ENCODE measurements at regions not wholly inside any gene's neighbourhood (a gene's known extent, or its start where the extent isn't known, plus 50 kb on each side); places are given as distances from the start of the nearest gene placed in this dataset.

DNA sequence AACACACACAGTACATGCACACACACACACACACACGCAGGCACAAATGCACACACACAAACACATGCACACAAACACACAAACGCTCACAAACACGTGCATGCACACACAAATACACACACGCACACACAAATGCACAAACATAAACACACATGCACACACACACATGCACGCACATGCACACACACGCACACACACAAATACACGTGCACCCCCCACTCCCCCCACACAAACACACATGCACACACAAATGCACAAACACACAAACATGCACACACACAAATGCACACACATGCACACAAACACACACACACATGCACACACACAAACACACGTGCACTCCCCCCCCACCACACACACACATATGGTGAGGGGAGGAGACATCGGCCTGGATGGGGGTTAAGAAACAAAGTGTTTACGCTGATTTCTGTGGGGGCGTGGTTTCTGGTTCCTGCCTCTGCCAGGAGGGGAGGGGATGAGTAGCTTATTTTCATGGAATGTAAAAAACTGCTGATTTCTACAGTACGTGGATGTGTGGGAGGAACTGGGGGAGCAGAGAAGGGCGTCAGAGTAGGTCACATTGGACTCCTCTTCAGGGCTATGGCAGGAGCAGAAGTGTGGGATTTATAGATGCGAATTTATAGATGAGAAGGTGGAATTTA lies 607.2 kb downstream of the QKI start:
- no peak for DNase-seq (ENCODE audit: low read depth)

DNA sequence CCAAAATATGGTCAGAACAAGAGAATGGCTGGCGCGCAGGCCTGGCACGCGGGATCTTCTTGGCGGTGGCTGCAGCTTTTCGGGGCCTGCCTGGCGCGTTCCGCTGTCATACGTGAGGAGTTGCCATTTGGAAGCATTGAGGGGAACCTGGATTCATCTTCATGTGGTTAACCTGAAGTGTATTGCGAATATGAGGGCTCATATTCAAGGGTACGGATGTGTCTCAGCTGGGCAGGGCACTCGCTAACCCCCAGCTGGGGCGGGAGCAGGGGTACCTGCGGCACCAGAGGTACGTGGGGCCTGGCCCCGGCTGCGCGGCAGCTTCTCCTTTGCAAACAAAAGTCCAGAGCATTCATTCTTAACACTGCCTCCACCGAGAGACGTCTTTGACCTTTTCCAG lies 605.6 kb downstream of the QKI start:
- no peak for DNase-seq (ENCODE audit: low read depth)

DNA sequence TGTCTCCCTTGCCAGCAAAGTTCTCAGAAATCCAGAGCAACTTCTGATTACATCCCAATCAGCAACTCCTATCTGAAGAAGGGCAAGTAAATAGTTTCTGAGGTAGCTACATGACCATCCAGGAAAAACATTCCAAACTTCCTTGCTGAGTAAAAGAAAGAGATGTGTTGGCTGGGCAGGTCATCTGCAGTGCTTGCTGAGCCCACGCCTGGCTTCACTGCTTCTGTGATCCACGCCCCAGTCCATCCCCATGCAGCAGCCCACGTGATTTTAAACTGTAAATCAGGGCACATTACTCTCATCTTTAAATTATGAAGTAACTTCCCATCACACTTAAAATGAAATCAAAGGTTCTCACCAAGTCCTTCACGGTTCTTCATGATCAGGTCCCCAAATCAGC lies 603.6 kb downstream of the QKI start:
- no peak for DNase-seq (ENCODE audit: low read depth)

DNA sequence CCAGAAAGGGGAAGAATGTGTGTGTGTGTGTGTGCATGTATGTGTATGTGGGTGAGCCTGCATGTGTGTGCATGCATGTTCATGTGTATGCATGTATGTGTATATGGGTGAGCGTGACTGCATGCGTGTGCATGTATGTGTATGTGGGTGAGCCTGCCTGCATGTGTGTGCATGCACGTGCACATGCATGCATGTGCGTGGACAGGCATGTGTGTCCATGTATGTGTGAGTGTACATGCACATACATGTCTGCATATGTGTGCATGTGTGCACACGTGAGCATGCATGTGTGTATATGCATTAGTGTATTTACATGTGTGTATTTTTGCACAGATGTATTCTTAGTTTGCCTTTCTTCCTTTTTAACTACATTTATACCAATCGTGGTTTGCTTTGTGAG lies 601.5 kb downstream of the QKI start:
- DNase-seq (ENCODE audit: low read depth), result peak; percentile 2

DNA sequence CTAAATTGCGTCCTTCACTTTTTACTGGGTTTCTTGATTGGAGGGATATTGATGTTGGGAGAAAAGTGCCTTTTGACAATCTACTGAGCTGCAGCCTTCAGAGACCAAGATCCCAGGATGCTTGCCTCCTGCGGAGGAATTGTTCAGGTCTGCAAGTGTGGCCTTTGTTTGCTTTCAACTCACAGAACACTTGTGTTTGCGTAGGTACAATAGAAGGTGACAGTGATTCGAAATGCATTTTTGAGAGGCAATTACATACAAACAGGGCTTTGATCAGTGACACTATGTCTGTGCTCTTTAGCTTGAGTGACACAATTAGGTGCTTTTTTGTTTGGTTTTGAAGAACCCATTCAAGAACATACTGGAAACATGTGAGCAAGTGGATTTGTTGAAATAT lies 600.6 kb downstream of the QKI start:
- DNase-seq (ENCODE audit: low read depth), result no peak

DNA sequence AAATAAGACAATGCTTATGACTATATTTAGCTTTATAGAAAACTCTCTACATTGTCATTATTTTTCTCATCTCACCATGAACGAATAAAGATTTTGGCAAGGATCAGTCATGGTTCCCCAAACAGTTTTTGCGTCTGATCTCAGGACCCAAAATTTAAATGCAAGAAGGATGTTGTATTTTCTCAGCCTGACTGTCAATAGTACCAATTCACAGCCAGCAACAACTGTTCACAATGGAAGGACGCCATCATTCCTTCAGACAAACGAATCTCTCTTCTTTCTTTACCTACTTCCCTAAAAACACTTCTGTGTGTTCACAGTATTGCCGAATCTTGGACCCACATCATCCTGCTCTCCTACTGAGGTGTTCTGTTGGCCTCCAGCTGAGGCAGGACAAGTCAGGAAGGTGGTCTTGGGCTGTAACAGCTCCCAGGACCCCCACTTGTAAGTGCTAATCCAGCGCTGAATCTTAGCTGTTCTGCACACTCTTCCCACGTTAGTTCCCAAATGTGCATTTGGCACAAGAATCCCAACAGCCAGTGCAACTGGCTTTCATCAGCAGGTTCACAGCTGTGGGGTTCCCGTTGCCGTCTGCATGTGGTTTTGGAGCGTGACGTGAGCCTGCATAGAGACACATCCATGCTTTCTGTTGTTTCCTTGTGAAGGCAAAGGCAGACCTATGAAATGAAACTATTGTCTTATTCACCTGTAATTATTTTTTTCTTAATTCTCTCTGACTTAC lies 600.0 kb downstream of the QKI start:
- DNase-seq (ENCODE audit: low read depth), result no peak

DNA sequence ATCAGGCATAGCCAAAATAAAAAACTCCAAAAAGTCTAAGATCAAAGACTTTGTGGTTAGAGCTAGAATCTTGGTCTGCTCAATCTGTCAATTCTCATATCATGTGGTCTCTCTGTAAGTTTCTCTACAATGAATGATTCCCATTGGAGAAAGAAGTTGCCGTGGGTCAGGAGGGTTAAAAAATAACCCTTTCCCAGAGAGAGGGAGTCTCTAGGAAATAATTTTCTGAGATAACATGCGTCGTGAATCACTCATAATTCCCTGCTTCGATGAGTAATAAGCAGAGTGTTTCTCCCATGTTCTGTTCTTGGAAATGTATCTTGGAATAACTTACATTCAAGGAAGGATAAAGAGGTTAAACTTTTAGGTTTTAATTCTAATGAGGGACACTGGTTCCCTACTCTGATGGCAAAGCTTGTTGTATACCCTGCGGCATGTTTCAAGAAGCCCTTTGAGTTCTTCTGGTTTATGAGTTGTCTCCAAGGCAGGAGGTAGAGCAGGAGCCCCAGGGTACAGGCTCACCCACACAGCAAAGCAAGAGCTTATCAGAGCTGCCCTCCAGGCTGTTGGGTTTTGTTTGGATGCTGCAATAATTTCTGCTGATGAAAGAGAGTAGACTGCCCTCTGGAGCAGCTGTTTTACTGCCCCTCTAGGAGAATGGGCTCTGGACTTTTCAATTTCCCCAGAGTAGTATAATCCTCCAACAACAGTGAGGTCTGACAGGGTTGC lies 599.1 kb downstream of the QKI start:
- no peak for DNase-seq (ENCODE audit: low read depth)

DNA sequence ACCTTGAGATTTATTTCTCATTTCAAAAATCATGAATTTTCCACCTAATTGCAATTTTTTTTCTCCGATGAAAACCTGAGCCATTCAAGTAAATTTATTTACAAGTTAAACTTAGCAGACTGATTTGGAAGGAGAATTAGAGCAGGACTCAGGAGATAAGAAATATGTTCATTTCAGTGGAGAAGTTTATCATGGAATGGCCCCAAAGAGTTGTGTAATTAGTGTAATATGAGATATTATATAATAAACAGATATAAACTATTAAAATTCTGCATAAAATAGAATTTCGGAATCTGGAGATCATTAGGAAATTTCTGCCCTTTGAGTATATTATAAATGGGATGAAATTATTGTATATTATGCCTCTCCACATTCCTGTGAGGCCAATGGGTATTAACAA lies 596.8 kb downstream of the QKI start:
- no peak for DNase-seq (ENCODE audit: low read depth)

DNA sequence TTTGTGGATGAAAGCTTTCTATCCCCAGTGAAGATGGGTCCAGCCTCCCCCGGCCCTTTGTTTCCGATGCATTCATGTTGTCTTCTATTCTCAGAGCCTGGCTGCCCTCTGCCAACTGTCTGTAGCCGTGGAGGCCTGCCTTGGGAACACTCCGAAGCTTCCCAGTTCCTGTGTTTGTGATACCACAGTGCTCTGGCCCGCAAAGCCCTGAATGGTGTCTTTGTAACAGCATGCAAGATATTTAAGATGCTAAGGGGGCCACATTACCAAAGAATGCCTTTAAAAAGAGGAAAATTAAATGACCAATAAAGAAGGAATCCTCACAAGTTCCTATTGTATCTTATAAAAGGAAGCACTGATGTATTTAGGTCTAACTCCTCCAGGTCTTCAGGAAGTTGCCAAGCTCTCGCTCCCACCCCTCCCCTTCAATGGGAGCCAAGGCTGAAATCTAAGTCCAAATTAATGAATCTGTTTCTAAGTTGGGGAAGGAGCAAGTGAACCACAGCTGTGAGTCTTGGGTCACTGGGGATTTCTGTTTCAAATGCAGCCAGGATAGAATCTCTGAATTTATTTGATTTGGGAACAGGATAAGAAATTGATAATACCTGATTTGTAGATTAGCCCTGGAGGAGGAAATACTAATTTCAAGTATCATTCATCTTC lies 596.1 kb downstream of the QKI start:
- no peak for DNase-seq (ENCODE audit: low read depth)

DNA sequence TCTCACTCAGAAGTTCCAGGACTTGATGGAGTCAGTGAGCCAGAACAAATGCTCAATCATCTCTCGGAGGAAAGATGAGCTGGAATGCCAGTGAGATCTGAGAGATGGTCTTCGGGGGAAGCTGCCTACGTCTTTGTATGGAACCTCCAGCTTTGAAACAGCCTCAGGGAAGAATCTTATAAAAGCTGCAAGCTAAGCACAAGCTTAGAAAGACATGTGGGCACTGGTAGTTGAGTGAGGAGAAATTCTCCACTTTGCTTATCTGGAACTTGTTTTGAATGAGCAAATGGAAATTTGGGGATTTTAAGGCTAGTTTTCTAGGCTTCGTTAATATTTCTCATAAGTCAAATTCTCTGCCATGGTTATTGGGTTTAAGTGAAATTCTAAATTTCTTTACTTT lies 594.4 kb downstream of the QKI start:
- DNase-seq (ENCODE audit: low read depth), result no peak

DNA sequence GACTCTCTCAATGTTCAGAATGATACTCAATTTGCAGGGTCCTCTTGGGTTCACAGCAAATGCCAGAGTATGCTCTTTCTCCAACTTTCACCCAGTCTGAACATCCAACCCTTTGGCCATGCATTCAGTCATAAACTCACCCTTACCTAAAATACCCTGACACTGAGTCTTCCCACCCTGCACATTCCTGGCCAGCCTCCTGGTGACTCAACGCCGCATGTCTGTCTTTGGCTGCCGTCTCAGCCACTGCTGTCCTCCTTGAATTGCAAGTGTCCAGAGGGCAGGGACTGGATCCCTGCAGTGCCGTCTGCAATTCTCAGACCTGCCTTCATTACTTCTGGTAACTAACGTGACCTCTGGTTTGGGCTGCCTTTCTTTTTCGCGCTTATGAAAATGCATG lies 593.4 kb downstream of the QKI start:
- no peak for DNase-seq (ENCODE audit: low read depth)

DNA sequence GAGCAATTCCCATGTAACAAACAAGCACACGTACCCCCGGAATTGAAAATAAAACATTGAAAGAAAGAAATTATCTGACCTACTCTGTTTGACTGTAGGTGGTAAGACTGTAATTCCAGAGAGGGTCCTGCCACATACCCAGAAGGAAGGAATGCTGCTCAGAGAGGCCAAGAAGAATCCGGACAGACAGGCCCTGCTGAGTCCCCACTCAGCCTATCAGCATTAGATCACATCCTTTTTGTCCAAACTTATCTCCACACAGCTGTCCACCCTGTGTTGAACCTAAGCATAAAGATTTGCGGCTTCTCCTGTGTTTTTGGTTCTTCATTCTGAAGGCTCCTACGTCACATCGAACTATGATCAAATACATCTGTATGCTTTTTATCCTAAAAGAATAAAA lies 591.9 kb downstream of the QKI start:
- no peak for DNase-seq (ENCODE audit: low read depth)

DNA sequence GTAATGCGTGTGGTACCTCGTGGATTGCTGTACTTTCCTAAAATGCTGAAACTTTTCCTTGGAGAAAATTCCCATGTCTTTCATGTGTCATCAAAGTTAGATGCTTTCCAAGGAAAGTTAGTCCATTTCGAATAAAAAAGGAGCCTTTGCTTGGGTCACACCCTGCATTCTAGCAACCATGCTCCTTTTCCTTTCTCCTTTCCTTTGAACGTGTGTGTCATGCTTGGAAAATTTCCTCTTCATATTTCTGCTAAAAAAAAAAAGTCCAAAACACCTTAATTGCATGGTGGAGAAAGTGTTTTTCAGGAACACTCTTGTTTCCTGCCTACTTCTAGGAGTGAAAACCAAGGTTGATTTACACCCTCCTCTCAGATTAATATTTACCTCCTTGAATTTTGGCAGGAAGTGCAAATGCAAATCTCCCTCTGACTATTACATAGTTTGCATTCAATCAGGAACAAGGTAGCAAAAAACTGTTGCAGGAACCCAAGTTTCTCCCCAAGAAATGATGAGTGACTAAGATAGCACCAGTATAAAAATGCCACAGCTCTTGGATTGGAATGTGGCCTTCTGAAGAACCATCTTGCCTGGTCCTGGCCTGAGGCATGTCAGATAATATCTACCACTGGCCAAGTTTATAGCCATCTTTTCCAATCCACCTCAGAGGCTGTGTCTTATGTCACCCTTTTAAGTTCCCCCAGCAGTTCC lies 590.6 kb downstream of the QKI start:
- no peak for DNase-seq (ENCODE audit: low read depth)

DNA sequence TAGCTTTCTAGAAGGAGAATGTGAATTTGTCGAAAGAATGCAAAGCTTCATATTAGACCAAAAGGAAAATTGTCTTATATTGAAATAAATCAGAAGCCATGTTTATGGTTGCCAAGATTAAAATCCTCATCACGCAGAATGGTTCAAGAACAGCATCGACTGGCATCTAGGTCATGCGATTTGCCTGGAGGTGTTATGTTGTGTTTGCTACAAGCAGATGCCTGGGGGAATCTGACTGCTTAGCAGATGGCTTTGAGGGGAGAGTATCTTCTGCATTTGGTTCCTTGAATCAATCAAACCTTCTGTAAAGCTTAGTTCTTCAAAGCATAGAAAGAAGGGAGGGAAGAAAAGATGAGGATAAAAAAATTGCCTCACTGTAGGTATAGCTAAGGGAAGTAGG lies 585.8 kb downstream of the QKI start:
- no peak for DNase-seq (ENCODE audit: low read depth)

DNA sequence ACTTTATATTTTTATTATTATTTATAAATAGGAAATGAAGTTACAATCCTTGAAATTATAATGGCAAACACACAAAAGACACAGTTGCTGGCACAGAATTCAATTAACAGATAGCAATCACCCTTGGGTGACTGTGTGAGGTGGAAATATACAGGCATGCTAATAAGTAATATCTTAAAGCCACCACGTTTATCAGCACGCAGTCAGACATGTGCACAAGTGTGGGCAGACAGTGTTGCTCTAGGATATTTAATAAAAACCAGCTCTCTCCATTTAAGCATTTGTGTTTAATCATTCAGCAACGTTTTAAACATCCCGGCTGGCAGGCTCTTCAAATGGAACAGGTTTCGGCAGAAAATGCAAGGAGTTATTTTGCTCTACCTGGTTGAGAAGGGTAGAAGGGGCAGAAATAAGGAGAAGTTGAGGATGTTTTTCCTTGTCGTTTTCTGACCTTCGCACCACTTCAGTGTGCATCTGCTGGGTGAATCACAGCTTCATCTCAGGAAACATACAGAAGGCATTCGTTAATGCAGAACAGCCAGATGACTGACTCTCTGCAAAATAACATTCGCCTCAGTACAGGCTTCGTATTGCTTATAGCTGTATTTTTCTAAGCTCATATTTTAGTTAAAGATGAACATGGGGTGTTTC lies 585.1 kb downstream of the QKI start:
- DNase-seq (ENCODE audit: low read depth), result no peak

DNA sequence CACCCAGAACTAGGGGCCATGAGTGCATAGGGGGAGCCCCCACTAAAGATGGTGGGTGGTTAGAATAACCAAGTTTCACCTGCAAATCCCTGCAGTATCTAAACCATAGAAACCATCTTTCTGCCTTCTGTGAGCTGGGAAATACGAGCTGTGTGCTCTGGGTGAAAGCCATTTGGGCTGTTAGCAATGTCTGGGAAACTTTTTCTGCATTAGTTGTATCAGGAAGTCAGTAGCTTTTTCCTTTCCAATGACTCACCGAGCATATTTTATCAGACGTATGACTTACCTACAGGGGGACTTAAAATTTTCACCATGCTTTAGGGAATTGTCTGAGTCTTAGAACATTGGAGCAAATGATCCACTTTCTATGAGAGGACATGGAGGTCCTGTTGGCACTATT lies 584.0 kb downstream of the QKI start:
- no peak for DNase-seq (ENCODE audit: low read depth)

DNA sequence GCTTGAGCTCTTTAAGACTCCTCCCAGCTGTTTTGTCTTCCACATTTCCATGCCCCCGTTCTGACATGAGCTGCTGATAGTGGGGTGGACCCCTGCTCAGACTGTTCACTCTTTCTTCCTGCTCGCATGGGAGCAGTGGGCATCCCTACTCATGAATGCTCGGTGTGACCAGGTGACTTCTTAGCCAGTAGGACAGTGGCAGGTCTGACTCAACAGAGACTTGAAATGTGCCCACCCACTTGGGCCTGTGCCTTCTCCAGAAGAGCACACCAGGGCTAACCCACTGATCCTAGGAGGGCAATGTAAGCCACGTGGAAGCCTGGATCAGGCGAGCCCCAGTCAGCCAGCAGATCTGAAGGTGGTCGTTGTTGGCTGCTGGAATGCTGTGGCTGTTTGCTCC lies 582.0 kb downstream of the QKI start:
- DNase-seq (ENCODE audit: low read depth), result no peak

DNA sequence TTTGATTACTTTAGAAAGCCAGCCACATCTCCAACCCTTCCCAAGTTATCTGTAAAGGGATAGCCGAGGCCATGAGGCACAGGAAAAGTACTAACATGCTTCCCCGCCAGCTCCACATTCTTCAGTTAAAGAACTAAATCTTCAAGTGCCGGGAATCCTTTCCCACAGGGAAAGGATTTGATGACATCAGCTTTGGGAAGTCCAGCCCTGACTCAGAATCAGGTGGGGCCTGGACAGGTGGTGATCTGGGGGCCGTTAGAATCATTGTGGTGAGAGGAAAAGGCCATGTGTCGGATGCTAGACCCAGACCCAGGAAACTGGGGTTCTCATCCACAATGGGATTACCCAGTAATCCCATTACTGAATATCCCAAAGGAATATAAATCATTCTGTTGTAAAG lies 580.0 kb downstream of the QKI start:
- DNase-seq (ENCODE audit: low read depth), result no peak

DNA sequence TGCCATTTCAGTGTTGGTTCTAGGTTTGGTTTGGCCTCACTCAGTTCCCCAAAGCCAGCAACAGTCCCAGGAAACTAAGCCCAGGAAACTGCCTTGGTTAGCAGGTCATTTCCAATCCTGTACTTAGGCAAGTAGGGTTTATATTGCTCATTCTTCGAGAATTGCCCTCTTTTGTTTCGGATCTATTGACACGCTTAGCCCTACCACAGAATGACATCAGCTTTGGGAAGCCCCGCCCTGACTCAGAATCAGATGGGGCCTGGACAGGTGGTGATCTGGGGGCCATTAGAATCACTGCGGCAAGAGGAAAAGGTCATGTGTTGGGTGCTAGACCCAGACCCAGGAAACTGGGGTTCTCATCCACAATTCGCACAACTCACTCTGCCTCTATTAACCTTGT lies 578.2 kb downstream of the QKI start:
- DNase-seq (ENCODE audit: low read depth), result no peak

DNA sequence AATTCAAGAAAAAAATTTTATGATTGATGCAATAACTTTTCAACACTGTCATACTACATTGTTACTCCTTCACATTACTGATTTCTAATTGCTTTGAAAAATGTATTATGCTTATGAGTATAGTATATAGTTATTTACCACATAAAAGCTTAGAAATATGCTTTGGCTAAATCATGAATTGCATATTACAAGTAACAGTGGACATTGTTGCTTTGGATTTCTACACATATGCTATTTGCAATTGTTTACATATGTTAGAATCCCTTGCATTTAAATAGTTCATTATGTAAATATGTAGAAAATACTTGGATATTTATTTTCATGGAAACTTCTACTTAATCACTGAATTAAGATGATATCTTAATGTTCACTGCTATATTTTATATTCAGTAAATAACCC lies 577.5 kb downstream of the QKI start:
- DNase-seq (ENCODE audit: low read depth), result no peak

DNA sequence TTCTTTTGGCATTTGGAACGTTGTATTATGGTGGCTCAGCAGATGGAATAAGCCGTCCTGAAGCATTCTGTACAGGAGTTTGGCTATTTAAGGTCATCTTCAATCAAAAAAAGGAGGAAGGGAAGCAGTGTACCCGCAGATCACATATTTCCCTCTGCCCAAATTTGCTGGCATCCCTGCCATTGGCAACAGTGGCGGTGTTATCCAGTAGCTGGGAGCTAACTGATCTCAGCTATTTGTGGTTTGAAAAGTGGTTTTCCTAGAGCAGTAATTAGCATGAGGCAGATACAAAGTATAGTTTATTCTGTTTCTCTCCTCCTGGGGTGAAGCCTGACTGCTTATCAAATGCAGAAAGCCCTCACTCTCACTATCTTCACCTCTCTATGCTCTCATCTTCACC lies 576.8 kb downstream of the QKI start:
- DNase-seq (ENCODE audit: low read depth), result no peak

DNA sequence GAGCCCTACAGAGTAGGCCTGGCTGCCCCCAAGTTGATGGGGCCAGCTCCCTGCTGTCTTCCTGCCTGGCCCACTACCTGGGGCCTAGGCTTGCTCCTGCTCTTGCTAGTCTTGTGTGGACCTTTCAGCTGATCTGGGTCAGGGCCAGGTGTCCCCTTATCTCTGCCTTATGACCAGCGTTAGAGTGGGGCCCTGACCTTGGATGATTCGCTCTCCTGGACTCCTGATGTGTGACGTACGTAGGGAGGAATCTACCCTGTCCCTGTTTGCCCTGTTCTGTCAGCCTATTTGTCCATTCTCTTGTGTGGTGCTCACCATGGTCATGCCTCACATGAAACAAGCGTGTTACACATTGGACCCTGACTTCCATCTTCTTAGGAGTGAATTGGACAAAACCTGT lies 571.8 kb downstream of the QKI start:
- DNase-seq (ENCODE audit: low read depth), result no peak
